AG09309 (cell line): ENCODE measurements at regions not wholly inside any gene's neighbourhood (a gene's known extent, or its start where the extent isn't known, plus 50 kb on each side); places are given as distances from the start of the nearest gene placed in this dataset.
A peak's percentile ranks its signal among the peaks of the same experiment; 100 is the strongest.

Experiments
- DNase-seq: peaks from one replicate; pipeline ENCODE4 v3.0.0-alpha.2; 2010; ENCODE audit warnings: low read depth
- H3K4me3 ChIP-seq: 2 replicates; pipeline ENCODE4 v1.5.1; 2011; ENCODE audit warnings: mild to moderate bottlenecking, low read depth, low read length, moderate library complexity; ENCODE audit not compliant: control insufficient read depth
- CTCF ChIP-seq: IDR thresholded peaks from 2 replicates; pipeline ENCODE4 v1.5.1; 2011; ENCODE audit warnings: mild to moderate bottlenecking, low read depth, low read length, inconsistent platforms; ENCODE audit not compliant: insufficient read depth, control insufficient read depth; ENCODE audit errors: missing control alignments

GRCh38 chr7:116339564-116339963 is 129.2 kb downstream of the TES start:
- H3K4me3 ChIP-seq, result no peak overlapping the region
- no peak for TF ChIP-seq CTCF
- DNase-seq, result no peak

GRCh38 chr7:116340201-116340847 is 130.0 kb downstream of the TES start:
- H3K4me3 ChIP-seq, result no peak overlapping the region
- TF ChIP-seq CTCF, result no peak
- no peak for DNase-seq

DNA sequence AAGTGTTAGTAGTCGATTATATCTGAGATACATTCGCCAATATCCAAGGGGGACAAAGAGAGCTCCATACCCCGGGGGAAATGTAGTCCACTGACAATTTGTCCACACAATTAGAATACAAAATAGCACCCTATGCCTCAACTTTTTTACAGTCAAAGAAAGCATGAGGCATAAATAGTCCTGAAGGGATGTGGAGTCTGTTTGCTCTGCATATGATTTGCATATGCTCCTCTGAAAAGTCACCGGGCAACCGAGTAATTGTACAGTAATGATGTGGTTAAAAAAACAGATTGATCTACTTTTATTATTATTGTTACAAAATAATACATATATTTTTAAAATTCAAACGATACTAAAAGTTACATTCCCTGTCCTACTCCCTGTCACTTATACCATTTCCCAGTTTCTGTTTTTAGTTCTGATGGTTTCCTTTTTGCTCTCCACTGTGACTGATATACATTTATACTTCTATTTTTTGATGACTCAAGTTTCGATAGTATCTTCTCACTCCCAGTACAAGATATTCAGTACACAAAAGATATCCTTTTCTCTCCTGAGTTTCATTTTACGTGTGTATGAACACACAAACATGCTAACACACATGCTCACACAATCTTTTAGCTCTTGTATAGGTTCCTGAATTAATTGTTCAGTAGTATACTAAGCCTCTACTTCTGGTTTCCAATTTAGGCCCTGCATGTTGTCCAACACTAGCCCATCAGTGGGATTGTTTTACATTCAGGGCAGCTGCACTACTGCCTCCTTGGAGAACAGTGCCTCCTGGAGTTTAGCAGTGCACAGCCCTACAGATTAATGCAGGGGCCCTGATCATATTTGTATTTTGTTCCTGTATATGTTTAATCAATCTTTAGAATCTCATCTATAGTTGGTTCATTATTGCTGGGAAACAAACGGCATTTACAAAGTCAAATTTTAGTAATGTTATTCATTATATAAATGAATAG is 130.9 kb downstream of the TES start:
- no peak overlapping the region for H3K4me3 ChIP-seq

DNA sequence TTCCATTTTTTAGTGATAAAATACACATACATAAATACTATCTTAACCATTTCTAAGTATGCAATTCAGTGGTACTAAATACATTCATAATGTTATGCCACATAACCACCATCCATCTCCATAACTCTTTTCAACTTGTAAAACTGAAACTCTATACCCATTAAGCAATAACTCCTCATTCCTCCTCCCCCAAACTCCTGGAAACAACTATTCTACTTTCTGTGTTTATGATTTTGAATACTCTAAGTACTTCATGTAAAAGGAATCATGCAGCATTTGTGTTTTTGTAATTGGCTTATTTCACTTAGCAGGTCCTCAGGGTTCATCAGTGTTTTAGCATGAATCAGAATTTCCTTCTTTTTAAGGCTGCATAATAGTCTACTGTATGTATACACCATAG is 131.8 kb downstream of the TES start:
- TF ChIP-seq CTCF, result no peak
- H3K4me3 ChIP-seq, result no peak overlapping the region

More for the DNA sequence above, 130.9 kb downstream of the TES start:
- TF ChIP-seq CTCF, result peak; percentile 15
- no peak for DNase-seq

GRCh38 chr7:116347151-116347832 is 137.0 kb downstream of the TES start:
- no peak overlapping the region for H3K4me3 ChIP-seq
- no peak for DNase-seq
- TF ChIP-seq CTCF, result no peak

More for the DNA sequence above, 131.8 kb downstream of the TES start:
- DNase-seq, result no peak

DNA sequence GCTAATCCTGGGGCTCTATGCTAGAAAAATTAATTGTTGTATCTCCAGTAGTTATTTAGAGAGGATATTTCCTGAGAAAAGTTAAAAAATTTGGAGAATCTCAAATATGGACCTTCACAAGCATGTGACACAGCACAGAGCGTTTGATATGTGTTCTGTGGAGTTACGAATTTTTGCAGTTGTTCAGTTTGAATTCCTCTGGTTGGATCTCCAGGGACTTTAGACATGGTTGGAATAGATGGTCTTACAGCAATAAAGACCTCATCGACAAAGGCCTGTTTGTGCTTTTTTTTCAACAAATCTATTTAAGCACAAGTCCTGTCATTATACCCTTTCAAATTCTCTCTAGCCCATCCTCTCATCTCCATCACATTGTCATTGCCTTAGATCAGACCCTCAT is 138.0 kb downstream of the TES start:
- no peak for TF ChIP-seq CTCF
- no peak overlapping the region for H3K4me3 ChIP-seq
- no peak for DNase-seq
